GM18520 (cell line): ENCODE measurements at regions not wholly inside any gene's neighbourhood (a gene's known extent, or its start where the extent isn't known, plus 50 kb on each side); places are given as distances from the start of the nearest gene placed in this dataset.
"Not testable (repeated sequence)": the region's sequence is repeated elsewhere in the genome, so short reads cannot be mapped to it uniquely, and the experiment has no call there.

Source experiments
- ATAC-seq: cut with Tn5 transposase; IDR thresholded peaks from one replicate; pipeline ENCODE4 v1.9.1; 2021; ENCODE audit not compliant: unreplicated experiment

DNA sequence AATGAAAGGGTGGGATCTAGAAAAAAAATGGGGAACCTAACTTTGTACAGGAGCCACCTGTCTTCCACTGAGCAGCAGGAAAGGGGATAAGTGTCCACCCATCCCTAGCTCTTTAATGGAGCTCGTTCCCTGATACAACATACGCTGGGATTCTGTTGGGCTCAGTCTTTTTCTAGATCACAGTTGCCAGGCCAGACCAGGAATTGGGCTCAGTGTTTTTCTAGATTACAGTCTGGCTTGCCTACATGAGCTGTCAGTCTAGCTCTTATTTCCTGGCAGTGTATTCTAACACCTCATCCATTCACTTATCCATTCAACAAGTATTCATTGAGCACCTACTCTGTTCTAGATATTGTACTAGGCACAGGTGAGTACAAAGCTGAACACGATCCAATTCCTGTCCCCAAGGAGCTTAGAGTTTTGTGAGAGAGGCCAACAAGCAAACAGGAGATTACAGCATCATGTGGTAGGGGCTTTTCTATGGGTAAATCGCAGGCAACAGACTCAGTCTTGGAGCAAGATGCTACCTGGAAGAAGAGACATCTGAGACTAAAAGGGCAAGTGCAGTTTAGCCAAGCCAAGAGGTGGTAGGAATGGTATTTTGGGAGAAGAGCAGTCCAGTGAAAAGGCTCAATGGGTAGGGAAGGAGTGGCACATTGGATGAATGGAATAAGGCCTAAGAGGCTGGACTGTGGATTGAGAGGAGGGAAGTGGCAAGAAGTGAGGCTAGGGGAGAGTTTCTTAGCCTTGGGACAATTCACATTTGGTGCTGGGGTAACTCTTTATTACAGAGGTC lies 138.0 kb upstream of the HS3ST2 start:
- ATAC-seq = no peak

DNA sequence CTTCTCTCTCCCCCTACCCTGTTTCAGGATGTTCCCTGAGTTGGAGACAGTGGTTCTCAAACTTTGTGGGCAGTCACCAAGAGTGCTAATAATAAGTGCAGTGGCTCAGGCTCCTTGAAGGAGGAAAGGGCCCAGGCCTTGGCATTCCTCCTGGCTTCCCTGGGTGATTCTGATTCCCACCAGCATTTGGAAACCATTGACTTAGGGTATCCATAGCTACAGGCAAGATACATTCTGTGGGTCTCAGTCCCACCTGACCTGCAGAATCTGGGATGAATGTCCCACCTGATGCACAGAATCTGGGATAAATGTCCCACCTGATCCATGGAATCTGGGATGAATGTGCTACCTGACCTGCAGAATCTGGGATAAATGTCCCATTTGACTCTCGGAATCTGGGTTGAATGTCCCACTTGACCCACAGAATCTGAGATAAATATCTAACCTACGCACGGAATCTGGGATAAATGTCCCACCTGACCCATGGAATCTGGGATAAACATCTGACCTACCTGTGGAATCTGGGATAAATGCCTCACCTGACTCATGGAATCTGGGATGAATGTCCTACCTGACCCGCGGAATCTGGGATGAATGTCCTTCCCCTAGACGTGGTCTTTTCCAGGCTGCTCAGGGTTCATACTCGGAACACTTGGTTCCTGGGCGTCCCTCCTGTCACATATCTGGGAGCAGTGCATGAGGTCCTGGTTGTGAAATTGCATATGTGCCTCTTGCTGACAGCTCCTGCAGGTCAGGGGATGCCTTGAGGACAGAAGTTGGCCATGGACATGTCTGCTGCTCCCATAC lies 136.7 kb upstream of the HS3ST2 start:
- no peak for ATAC-seq

DNA sequence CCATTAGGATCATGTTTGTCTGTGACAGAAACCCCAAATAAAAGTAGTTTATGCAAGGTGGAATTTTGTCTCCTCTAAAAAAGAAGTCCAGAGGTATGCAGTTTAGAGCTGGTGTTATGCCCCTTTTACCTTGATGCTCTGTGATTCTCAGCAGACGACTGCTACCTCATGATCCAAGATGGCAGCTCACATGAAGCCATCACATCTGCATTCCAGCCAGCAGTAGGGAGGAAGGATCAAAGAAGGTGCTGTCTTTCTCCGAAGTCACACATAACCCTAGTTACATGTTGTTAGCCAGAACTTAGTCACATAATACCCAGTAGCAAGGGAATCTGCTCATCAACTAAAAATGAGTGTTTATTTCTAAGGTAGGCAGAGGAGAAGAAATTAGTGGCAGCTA lies 135.7 kb upstream of the HS3ST2 start:
- ATAC-seq = no peak

DNA sequence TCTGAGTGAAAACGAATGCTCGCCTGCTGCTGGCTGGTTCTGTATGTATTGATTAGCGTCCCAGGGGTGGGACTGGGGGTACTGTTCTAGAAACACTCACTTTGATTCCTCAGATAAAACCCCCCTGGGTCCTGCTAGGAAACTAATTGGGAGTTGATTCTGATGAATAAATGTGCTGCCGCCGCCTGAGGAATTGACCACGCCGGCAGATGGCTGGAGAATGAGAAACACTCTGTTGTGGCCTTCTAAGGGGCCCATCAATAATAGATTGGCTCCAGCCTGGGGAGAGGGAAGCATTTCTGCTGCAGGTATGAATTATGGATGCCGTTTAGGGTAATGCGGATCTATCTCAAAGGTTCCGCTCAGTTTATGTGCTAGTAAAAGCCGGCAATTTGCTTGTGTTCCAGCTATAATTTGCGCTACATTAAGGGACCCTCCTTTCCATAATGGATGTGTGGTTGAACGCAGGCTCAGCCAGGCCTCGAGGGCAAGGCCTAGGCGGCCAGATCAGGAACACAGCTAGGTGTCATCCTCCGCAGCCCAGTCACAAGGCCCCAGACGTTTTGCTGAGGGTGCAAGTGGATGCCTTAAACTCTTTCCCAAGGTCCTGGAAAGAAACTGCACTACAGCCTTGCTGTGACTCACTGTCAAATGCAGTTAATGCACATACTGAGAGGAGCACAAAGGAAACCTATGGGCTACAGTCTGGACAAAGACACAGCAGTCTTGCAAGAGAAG lies 132.2 kb upstream of the HS3ST2 start:
- no peak for ATAC-seq

DNA sequence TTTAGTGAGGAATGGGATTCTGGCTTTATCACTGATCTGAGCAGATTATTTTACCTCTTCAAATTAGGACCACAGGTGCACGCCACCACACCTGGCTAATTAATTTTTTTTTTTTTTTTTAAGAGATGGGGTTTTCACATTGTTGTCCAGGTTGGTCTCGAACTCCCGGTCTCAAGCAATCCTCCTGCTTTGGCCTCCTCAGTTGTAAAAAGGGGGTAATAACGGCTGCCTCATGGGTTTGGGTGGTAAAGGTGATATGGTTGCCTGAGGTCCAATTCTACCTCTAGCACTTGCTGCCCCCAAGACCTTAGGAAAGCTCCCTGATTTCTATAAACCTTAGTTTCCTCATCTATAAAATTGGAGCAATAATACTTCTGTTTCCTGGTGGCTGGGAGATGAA lies 130.7 kb upstream of the HS3ST2 start:
- no peak for ATAC-seq

DNA sequence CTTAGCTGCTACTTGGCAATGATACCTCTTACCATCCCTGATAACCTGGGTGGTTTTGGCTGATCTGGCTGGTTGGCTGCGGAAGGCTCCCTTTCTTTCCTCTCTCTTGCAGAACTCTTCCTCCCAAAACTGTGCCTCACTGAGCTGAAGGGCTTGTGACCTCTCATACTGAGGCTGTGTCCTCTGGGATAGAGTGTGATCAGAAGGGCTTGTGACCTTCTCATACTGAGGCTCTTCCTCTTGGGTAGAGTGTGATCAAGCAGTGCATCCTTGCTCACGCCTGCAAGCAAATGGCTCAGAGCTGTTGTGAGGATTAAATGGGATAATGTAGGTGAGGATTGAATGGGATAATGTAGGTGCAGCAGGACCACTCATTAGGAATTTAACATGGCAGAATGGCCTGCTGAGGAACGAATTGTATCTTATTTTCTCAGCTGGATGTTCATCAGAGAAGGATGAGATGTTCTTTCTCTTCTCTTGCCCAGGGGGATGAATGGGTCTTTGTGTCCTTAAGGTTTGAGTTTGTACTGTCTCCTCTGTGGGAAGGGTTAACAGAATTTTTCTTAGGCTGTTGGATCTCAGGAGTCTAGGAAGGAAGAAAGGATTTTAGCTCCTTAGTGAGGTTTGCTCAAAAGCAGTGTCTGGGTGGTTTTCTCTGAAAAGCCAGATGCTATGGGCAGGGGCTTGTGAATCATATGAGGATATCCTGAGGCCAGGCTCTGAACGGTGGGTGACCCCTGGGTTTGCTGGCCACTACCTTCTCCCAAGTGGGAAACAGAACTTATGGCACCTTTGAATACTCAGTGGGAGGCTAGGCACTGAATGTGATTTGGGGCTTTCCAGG lies 130.0 kb upstream of the HS3ST2 start:
- ATAC-seq = no peak

DNA sequence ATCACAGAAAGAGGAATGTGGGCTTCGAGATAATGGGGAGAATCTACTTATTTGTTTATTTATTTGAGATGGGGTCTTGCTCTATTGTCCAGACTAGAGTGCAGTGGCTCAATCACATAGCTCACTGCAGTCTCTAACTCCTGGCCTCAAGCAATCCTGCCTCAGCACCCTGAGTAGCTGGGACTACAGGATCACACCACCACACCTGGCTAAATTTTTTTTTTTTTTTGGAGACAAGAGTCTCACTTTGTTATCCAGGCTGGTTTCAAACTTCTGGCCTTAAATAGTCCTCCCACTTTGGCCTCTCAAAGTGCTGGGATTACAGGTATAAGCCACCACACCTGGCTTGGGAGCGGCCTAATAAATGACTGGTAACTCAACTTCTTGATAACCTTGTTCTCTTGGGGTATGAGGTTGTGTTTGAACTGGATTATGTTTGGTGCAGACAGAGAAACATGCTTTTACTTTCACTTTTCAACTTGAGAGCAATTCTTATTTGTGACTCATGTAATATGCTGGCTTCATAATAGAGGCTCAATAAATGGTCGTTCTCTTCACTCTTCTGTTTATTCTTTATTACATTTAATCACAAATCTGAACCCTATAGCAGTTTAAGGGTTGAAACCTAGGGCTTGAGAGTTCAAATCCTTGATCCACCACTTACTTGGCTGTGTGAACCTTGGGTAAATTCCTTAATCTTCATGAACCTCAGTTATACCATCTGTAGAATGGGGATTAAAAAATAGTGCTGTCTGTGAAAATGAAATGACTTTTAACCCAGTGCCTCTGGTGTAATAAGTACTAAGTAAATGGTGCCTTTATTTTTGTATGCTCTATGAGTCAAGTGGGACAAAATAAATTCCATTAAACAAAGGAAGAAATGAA lies 129.1 kb upstream of the HS3ST2 start:
- ATAC-seq = no peak

DNA sequence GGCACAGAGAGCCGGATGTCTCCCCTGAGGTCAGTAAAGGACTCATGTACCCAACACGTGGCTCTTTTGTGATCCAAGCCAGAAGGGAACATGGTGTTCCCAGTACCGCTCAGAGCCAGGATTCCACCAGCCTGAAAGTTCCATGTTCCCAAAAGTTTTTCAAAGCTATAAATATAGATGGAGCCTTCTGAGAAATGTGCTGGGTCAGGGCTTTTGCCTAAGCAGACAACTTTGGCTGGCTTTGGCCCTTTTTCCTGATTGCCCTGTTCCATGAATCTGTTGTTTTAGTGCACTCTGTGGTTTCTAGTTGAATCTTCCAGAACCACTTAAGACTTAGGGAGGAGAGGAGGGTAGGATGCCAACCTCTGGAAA lies 128.5 kb upstream of the HS3ST2 start:
- no peak for ATAC-seq

DNA sequence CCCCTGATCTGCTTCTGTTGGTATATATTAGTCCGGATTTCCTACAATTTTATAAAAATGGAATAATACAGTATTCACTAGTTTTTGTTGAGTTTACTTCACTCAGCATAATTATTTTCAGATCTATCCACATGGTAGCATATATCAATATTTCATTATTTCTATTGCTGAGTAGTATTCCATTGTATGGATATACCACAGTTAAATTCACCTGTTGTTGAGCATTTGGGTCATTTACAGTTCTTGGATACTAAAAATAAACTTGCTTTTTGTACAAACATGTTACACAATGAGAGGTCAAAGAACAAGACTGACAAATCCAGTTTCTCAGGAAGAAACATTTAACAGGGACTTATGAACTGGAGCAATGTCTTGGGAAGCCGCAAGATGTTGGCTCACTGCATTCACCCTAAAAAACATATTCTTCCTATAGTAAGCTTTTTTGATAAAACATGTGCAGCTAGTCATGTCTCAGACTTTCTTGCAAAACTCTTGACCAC lies 126.9 kb upstream of the HS3ST2 start:
- ATAC-seq = no peak

DNA sequence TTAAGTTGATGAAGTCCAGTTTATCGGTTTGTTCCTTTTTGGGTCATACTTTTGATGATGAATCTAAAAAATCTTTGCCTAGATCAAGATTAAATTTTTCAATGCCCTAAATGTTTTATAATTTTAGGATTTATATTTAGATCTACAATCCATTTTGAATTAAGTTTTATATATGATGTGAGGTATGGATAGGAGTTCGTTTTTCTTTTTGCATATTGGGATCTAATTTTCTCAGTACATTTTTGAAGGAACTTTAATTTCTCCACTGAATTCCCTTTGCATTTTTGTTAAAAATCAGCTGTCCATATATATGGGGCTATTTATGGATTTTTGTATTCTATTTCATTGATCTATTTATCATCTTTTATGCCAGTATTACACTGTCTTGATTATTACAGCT lies 125.5 kb upstream of the HS3ST2 start:
- no peak for ATAC-seq

DNA sequence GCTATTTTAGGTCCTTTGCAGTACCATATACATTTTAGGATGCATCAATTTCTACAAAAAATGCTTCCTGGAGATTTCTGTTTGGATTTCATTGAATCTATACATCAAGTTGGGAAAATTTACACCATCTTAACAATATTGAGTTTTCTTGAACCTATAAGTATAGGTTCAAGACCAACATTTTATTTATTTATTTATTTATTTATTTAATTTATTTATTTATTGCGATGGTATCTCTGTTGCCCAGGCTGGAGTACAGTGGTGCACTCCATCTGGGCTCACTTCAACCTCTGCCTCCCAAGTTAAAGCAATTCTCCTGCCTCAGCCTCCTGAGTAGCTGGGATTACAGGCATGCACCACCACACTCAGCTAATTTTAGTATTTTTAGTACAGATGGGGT lies 125.0 kb upstream of the HS3ST2 start:
- no peak for ATAC-seq

DNA sequence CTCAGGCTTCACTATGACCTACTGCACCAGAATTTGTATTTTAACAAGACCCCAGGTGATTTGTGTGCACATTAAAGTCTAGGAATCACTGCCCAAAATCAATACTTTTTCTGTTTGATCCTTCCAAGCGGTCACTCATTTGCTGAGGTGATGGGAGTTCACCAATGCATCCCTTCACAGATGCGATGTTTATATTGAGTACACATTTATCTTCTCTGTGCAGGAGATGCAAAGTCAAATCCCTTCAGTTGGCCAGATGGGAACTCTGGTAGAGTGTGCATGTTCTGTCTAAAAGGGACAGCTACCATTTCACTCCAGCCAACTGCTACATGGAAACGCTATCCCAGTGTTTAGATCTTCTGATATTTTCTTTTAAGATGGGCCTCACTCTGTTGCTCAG lies 122.6 kb upstream of the HS3ST2 start:
- no peak for ATAC-seq

DNA sequence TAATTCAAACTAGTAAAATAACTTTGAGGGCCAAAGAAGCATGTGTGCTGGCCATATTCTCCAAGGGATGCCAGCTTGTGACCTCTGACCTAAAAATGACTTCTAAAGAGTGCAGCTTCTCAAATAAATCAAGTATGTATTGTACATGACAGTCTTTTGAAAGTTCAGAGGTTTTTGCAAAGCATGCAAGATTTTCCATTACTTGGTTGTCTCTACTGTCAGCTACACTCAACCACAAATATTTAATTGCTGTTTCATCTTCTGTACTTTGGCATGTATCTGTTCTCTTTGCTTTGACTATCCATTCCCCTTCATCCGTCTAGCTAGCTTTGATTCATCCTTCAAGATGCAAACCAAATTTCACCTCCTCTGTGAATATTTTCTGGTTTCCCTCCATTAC lies 121.9 kb upstream of the HS3ST2 start:
- ATAC-seq = no peak

DNA sequence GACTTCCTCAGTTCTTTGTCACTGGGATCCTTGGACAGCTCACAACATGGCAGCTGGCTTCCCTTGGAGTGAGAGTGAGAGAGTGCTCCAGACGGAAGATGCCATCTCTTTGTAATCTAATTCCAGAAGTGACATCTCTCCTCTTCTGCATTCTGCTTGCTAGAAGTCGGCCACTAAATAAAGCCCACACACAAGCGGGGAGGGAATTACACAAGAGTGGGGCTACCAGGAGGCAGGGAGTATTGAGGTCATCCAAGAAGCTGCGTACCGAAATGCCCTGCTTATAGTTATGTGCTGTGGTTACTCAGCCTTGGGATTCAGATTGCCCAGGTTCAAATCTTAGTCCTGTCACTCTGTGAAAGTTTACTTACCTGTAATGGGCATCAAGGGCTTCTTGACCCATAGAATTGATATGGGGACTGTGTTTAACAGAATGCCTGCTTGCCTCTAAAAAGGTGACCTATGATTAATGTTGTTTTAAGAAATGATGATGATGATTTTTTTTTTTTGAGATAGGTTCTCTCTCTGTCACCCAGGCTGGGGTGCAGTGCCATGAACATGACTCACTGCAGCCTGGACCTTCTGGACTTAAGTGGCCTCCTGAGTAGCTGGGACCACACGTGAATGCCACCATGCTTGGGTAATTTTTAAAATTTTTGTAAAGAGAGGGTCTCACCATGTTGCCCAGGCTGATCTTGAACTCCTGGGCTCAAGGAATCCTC lies 120.9 kb upstream of the HS3ST2 start:
- no peak for ATAC-seq

DNA sequence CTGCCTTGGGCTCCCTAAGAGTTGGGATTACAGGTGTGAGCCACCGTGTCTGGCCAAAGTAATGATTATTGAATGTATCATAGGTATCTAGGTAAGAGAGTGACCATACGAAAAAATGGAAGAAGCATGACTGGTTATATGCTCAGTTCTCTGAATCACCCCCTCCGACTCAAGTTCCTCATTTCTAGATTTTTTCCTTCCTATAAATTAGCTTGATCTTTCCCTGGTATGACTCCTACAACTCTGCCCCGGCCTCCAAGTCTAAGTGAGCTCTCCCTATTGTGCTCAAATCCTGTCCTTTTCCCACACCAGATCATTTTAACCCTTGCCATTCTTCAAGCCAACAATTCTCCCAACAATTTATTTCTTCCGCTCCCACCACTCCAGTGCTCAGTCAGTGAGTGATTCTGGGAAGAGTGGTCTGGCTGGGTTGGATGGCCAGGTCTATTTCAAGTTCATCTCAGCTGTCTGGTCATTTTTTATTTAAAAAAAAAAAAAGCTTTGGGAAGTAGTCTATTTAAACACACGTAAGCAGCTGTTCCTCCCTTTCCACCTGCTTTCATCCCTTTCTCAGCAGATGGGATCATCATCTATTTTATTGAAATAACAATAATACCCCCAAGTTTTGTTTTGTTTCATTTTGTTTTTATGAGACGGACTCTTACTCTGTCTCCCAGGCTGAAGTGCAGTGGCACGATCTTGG lies 120.2 kb upstream of the HS3ST2 start:
- ATAC-seq = no peak

DNA sequence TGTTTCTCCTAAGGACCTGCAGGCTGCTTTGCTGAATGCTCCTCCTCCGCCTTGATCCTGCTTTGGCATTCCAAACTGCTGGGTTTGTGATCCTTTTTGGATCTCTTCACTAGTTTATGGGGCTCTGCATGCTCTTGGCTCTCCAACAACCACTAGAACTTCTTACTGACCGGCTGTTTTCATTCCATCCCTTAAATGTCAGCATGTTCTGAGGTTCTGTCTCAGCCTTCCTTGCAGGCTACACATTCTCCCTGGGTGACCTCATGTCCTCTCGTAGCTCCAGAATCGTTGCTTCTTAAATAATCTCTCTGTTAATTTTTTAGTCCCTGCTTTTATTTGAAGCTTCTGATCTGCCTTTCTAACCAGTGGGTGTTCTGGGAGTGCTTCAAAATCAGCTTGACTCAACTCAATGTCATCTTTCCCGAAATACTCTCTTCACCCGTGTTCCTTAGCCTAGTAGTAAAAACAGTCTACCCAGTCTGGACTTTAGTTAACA lies 119.0 kb upstream of the HS3ST2 start:
- ATAC-seq = no peak

DNA sequence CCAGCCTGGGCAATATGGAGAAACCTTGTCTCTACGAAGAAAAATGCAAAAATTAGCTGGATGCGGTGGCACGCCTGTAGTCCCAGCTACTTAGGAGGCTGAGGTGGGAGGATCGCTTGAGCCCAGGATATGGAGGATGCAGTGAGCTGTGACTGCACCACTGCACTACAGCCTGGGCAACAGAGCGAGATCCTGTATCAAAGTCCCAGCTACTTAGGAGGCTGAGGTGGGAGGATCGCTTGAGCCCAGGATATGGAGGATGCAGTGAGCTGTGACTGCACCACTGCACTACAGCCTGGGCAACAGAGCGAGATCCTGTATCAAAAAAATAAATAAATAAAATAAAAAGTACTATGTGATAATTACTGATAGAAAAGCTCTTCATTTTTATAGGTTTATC lies 118.2 kb upstream of the HS3ST2 start:
- ATAC-seq = not testable (repeated sequence)

DNA sequence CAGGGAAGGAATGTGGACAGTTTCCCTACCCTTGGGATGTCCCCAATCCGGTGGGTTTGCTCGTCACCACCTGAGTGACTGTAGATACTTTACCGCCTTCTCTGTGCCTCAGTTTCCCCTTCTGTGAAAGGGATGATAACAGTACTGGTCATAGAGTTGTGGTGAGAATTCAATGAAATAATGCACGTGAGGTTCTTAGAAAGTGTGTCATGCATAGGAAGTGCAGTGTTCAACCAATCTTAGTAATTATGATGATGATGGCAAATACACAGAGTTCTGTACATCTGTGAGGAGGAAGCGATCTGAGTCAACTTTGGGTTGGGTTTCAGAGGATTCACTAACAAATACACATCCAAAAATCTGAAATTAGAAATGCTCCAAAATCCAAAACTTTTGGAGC lies 114.6 kb upstream of the HS3ST2 start:
- no peak for ATAC-seq
